ENCODE measurements at regions not wholly inside any gene's neighbourhood (a gene's known extent, or its start where the extent isn't known, plus 50 kb on each side); places are given as distances from the start of the nearest gene placed in this dataset.

DNA sequence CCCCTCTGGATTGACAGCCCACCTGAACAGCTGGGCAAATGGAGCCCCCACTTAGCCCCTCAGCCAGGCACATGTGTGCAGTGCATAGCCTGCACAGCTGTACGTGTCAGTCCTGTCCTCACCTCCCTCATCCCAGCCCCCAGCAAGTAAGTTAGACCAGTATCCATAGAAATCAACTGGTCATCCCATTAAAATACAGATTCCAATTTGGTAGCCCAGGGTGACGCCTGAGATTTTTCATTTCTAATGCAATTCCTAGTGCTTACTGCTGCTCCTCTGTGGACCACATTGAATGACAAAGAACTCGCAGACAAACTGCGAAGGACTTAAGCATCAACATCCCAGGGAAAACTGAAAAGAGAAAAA is 99.0 kb upstream of the GJB5 start:
- no peak for TF ChIP-seq POLR2A (IDR thresholded peaks at IDR 0.05)
- TF ChIP-seq, protein P1, sequence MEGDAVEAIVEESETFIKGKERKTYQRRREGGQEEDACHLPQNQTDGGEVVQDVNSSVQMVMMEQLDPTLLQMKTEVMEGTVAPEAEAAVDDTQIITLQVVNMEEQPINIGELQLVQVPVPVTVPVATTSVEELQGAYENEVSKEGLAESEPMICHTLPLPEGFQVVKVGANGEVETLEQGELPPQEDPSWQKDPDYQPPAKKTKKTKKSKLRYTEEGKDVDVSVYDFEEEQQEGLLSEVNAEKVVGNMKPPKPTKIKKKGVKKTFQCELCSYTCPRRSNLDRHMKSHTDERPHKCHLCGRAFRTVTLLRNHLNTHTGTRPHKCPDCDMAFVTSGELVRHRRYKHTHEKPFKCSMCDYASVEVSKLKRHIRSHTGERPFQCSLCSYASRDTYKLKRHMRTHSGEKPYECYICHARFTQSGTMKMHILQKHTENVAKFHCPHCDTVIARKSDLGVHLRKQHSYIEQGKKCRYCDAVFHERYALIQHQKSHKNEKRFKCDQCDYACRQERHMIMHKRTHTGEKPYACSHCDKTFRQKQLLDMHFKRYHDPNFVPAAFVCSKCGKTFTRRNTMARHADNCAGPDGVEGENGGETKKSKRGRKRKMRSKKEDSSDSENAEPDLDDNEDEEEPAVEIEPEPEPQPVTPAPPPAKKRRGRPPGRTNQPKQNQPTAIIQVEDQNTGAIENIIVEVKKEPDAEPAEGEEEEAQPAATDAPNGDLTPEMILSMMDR (IDR thresholded peaks at IDR 0.05) = no peak
- H3K9me3 ChIP-seq = no peaks in the 10 kb centered on the region
- H3K4me3 ChIP-seq (replicated peaks in 1 of 3) = no peak overlapping the region
- intact Hi-C loops (cut with DNase I) = no loop called here
- no peak overlapping the region for H3K27ac ChIP-seq
- no peaks in the 10 kb centered on the region for H3K36me3 ChIP-seq
- H3K4me1 ChIP-seq = no peaks in the 10 kb centered on the region
- WGBS, 2 donors = 79 to 86% methylated on average over 4 of the region's 4 CpGs
- no peaks in the 10 kb centered on the region for H3K27me3 ChIP-seq
- no peak for DNase-seq

DNA sequence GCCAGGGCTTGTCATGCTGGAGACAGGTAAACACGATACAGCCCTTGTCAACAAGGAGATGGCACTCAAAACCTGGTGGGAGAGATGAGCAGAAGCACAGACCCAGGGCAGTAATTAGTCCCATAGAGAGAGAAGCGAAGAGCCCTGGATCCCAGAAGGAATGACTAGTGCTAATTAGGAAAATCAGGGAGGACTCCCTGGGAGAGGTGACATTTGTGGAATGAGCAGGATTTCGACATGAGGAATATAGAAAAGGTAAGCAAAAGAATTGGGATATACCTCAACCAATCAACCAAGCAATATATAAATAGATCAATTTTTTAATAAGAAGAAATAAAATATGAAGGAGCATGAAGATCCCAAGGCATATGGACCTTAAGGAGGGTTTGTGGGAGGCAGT is 98.5 kb upstream of the GJB5 start:
- no peak for TF ChIP-seq POLR2A (IDR thresholded peaks at IDR 0.05)
- TF ChIP-seq, protein P1 (IDR thresholded peaks at IDR 0.05) = no peak
- Histone ChIP-seq H3K27ac (no peak overlapping the region), H3K4me3 (replicated peaks in 1 of 3) (no peak overlapping the region), H3K4me1 (no peaks in the 10 kb centered on the region), H3K36me3 (no peaks in the 10 kb centered on the region), H3K27me3 (no peaks in the 10 kb centered on the region), H3K9me3 (no peaks in the 10 kb centered on the region)
- WGBS, 2 donors = 81 to 87% methylated on average over 3 of the region's 3 CpGs
- no peak for DNase-seq
- intact Hi-C loops (cut with DNase I) = no loop called here

DNA sequence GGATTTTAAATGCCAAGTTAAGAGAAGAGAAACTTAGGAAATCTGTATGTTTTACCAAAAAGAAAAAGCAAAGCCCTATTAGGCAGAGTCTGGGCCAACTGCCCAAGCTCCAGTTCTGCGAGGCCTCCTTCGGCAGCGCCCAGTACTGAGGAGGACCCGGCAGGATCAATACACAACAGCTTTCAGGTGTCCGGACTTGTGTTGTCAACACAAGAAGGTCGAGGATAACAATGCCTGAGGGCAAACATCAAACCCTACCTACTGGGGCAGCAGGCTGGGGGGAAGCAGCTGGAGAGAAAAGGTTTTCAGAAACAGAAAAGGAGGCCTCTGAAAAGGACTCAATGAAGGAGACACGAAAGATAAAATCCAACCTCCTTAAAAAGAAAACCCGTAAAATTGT is 98.1 kb upstream of the GJB5 start:
- intact Hi-C loops (cut with DNase I) = no loop called here
- Histone ChIP-seq H3K4me1 (no peaks in the 10 kb centered on the region), H3K9me3 (no peaks in the 10 kb centered on the region), H3K36me3 (no peaks in the 10 kb centered on the region), H3K27ac (no peak overlapping the region), H3K27me3 (no peaks in the 10 kb centered on the region), H3K4me3 (replicated peaks in 1 of 3) (no peak overlapping the region)
- 40 to 50% methylated on average over 8 of the region's 8 CpGs for WGBS, 2 donors
- DNase-seq = no peak
- TF ChIP-seq POLR2A (IDR thresholded peaks at IDR 0.05) = no peak
- TF ChIP-seq, protein P1 (IDR thresholded peaks at IDR 0.05) = no peak

DNA sequence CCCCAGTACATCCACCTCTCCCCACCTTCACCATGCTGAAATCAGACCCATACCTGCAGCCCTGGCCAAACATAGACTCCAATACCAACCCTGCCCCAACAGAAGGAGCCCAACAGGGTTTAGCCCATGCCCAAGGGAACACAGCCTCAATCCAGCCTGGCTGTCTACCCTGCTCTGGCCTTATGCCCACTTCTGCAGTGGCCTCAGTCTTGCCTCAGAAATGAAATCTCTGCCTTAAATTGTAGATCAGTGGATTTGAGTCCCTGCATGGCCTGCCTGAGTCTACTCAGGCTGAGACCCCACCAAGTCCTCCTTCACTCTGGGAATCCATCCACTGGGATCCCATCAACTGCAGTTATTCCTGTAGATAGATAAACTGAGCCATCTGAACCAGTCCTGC is 97.6 kb upstream of the GJB5 start:
- H3K27me3 ChIP-seq = no peaks in the 10 kb centered on the region
- no peak overlapping the region for H3K4me3 ChIP-seq (replicated peaks in 1 of 3)
- no peaks in the 10 kb centered on the region for H3K36me3 ChIP-seq
- no peak overlapping the region for H3K27ac ChIP-seq
- TF ChIP-seq POLR2A (IDR thresholded peaks at IDR 0.05) = no peak
- TF ChIP-seq, protein P1 (IDR thresholded peaks at IDR 0.05) = no peak
- no peak for DNase-seq
- intact Hi-C loops (cut with DNase I) = no loop called here
- H3K4me1 ChIP-seq = no peaks in the 10 kb centered on the region
- no peaks in the 10 kb centered on the region for H3K9me3 ChIP-seq

DNA sequence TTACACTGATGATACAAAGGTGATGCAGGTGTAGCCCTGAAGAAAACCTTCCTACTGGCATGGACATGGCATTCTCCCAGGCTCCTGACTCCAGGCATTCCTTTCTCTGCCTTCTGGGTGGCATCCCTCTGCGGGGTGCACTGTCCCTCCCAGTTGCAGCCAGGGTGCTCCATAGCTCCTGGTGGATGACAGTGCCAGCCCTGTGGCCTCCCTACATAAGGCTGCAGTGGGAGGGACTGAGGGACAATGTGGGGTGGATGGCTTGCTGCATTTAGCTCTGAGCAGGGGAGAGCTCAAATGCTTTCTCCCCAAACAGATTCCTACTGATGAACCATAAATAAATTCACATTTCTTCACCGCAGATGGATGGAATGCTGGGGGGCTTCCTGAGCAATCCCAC is 97.0 kb upstream of the GJB5 start:
- Histone ChIP-seq H3K4me1 (no peaks in the 10 kb centered on the region), H3K27me3 (no peaks in the 10 kb centered on the region), H3K36me3 (no peaks in the 10 kb centered on the region), H3K4me3 (replicated peaks in 1 of 3) (no peak overlapping the region), H3K9me3 (no peaks in the 10 kb centered on the region), H3K27ac (no peak overlapping the region)
- WGBS, 2 donors = 69 to 80% methylated on average over 2 of the region's 2 CpGs
- intact Hi-C loops (cut with DNase I) = no loop called here
- no peak for TF ChIP-seq POLR2A (IDR thresholded peaks at IDR 0.05)
- TF ChIP-seq, protein P1 (IDR thresholded peaks at IDR 0.05) = no peak
- no peak for DNase-seq

Measured in thyroid gland (tissue), 4 donors.